ENCODE measurements at regions not wholly inside any gene's neighbourhood (a gene's known extent, or its start where the extent isn't known, plus 50 kb on each side); places are given as distances from the start of the nearest gene placed in this dataset.

- H3K36me3 ChIP-seq = no peaks in the 10 kb centered on the region
- no peaks in the 10 kb centered on the region for H3K27me3 ChIP-seq (replicated peaks in 1 of 7)
- DNase-seq = no peak
- intact Hi-C loops (cut with DNase I; ENCODE audit: low total_unique reads) = no loop called here
- no peaks in the 10 kb centered on the region for H3K9me3 ChIP-seq
- peak overlapping the region in 2 of 8 donors; percentile 9 to 11 for H3K27ac ChIP-seq
- no peak for TF ChIP-seq POLR2A (IDR thresholded peaks at IDR 0.05)
- no peak for TF ChIP-seq CTCF (IDR thresholded peaks at IDR 0.05 in 8 of 11, conservative IDR thresholded peaks at IDR 0.05 in 3 of 11)
- peak in 1 of 3 donors; percentile 21 for TF ChIP-seq POLR2AphosphoS5 (IDR thresholded peaks at IDR 0.05)
- H3K4me1 ChIP-seq = peaks cover 0 to 19% (median 8%) of the 10 kb centered on the region in 6 donors
- no peak overlapping the region for H3K4me3 ChIP-seq
- WGBS, 5 donors = 89 to 97% (median 93%) methylated on average over 6 of the region's 6 CpGs
These were observed 70.2 kb downstream of the ZNF608 start for GRCh38 chr5:124675931-124676846.

GRCh38 chr5:124671193-124671592 lies 75.2 kb downstream of the ZNF608 start:
- no peaks in the 10 kb centered on the region for H3K9me3 ChIP-seq
- TF ChIP-seq POLR2AphosphoS5 (IDR thresholded peaks at IDR 0.05) (no peak), POLR2A (IDR thresholded peaks at IDR 0.05) (no peak), CTCF (IDR thresholded peaks at IDR 0.05 in 8 of 11, conservative IDR thresholded peaks at IDR 0.05 in 3 of 11) (no peak)
- no peak overlapping the region for H3K4me3 ChIP-seq
- intact Hi-C loops (cut with DNase I; ENCODE audit: low total_unique reads) = no loop called here
- H3K27ac ChIP-seq = no peak overlapping the region
- peaks cover 0 to 13% (median 0%) of the 10 kb centered on the region in 6 donors for H3K4me1 ChIP-seq
- H3K36me3 ChIP-seq = no peaks in the 10 kb centered on the region
- no peak for DNase-seq
- no peaks in the 10 kb centered on the region for H3K27me3 ChIP-seq (replicated peaks in 1 of 7)
- WGBS, 5 donors = 87 to 97% (median 92%) methylated on average over 1 of the region's 1 CpG

GRCh38 chr5:124670722-124671184 lies 75.7 kb downstream of the ZNF608 start:
- TF ChIP-seq CTCF (IDR thresholded peaks at IDR 0.05 in 8 of 11, conservative IDR thresholded peaks at IDR 0.05 in 3 of 11) = no peak
- no peak for TF ChIP-seq POLR2A (IDR thresholded peaks at IDR 0.05)
- TF ChIP-seq POLR2AphosphoS5 (IDR thresholded peaks at IDR 0.05) = no peak
- no peak overlapping the region for H3K27ac ChIP-seq
- intact Hi-C loops (cut with DNase I; ENCODE audit: low total_unique reads) = no loop called here
- H3K4me3 ChIP-seq = no peak overlapping the region
- H3K27me3 ChIP-seq (replicated peaks in 1 of 7) = no peaks in the 10 kb centered on the region
- no peak for DNase-seq
- H3K36me3 ChIP-seq = no peaks in the 10 kb centered on the region
- peaks cover 0 to 13% (median 0%) of the 10 kb centered on the region in 6 donors for H3K4me1 ChIP-seq
- no peaks in the 10 kb centered on the region for H3K9me3 ChIP-seq
- 64 to 81% (median 76%) methylated on average over 3 of the region's 3 CpGs for WGBS, 5 donors

- 75 to 91% (median 86%) methylated on average over 7 of the region's 7 CpGs for WGBS, 5 donors
- no peak for DNase-seq
- Histone ChIP-seq H3K9me3 (no peaks in the 10 kb centered on the region), H3K27ac (no peak overlapping the region), H3K4me3 (no peak overlapping the region), H3K36me3 (no peaks in the 10 kb centered on the region), H3K27me3 (replicated peaks in 1 of 7) (no peaks in the 10 kb centered on the region), H3K4me1 (peaks cover 0 to 13% (median 0%) of the 10 kb centered on the region in 6 donors)
- TF ChIP-seq POLR2AphosphoS5 (IDR thresholded peaks at IDR 0.05) (no peak), POLR2A (IDR thresholded peaks at IDR 0.05) (no peak), CTCF (IDR thresholded peaks at IDR 0.05 in 8 of 11, conservative IDR thresholded peaks at IDR 0.05 in 3 of 11) (no peak)
- intact Hi-C loops (cut with DNase I; ENCODE audit: low total_unique reads) = no loop called here
These were observed 76.3 kb downstream of the ZNF608 start for GRCh38 chr5:124669956-124670721.

Data from spleen (tissue), 11 donors.